NCI-H146 treated with DMSO at 0.1 percent for 48 hours (cell line): ENCODE measurements at regions not wholly inside any gene's neighbourhood (a gene's known extent, or its start where the extent isn't known, plus 50 kb on each side); places are given as distances from the start of the nearest gene placed in this dataset.
"Not testable (repeated sequence)": the region's sequence is repeated elsewhere in the genome, so short reads cannot be mapped to it uniquely, and the experiment has no call there.

Source experiments
- DNase-seq: peaks from one replicate; lab custom pipeline; 2025; ENCODE audit not compliant: unreplicated experiment; lab: John Stamatoyannopoulos, UW

DNA sequence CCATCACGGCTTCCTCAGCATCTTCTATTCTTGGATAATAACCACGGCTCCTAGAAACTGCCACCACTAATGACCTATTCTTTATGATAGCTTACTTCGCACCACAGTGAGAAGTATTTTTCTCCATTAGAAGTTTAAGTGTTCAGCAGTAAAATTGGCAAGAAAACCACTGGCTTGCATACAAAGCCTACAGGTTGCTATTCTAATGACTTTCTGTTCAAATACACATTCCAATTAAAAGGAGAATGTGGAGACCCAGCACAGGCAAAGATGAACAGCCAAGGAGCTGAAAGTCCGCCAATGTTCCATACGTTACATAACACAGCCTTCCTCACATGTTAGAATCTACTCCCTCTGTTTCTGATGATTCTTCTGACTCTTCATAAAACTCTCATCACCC is 875.0 kb upstream of the PRKX start:
- DNase-seq, result no peak

- no peak for DNase-seq
Measured at GRCh38 chrX:4588056-4588455, 874.6 kb upstream of the PRKX start.

DNA sequence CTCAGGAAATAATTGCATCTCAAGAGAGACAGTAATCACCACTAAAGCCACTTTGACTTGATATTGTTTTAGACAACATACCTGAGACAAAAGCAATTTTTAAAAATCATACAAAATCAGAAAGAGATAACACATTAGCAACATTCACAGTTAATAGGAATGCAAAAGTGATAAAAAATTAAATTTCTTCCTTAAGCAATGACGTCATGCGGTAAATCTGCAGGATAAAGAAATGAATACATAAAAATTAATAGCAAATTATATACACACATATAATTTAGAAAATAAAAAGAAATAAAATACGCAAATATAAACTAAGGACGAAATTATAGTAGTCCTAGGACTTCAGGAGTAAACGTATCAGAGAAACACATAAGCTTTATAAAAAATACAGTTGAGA is 866.5 kb upstream of the PRKX start:
- DNase-seq, result no peak

DNA sequence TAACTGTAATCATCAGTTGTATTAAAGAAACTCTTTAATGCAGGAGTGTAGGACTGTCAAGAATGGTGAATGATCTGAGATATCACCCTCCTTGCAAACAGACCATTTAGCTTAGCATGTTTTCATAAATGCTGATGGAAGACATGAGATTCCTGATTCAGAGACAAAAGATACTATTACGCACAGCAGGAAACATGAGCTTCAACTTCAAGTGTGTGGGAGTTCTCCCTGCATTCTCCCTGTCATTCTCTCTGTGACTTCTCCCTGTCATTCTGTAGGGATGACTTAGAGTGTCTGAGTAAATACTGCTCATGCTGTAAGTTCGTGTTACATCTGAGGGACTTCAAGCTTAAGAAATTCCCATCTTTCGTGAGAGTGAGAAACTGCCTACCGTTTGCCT is 866.0 kb upstream of the PRKX start:
- DNase-seq, result no peak

- DNase-seq, result peak; percentile 74
Measured at GRCh38 chrX:4572691-4573090, 859.2 kb upstream of the PRKX start.

DNA sequence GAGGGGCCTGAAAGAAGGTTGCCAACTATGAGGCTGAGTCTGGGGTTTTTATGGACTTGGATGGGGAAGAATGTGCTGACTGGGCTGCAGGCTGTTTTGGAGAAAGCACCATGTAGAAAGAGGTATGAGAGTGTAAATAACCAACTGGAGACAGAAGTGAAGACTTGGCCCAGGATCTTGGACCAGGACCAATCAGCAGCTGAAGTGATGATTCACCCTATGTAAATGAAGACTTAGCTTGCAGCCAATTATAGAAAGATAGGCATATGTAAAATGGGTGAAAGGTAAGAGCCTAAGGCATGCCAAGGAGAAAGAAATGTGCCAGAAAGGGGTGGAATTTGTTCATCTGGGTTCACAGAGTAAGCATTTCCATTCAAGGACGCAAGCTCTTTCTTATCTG is 856.7 kb upstream of the PRKX start:
- DNase-seq, result no peak

DNA sequence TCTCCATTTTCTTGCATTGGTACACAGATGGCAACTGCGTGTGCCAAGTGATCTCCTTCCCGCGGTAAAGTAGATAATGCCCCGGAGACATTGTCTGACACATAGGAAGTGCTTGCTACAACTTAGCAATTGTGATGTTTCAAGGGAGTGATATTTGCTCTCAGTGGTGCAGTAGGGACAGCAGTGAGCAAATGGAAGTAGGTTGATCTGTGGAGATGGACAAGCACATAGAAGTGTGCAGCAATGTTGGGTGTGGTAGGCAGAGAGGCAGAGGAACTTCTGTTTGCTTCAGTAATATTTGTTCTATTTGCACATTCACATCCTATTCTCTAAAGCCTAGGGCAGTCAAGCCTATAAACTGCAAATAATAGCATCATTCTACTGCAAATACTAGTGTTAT is 846.7 kb upstream of the PRKX start:
- DNase-seq, result no peak

DNA sequence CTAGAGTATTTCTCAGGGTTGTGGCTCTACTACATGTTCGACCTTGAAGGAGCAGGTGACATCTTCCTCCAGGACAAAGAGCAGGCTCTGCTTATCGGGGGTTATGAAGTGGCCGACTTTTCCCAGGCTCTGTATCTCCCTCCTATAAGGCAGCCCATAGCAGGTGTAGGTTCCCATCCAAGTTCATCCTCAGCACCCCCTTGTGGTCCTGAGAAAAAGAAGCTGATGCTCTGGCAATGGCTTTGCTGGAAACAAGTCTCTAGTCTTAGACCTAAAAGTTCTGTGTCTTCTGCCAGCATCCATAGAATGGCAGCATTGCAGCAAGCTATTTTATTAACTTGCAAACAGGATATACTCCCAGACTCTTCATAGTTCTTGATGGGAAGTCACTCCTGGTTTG is 836.6 kb upstream of the PRKX start:
- DNase-seq, result peak; percentile 2

GRCh38 chrX:4547213-4547836 is 833.9 kb upstream of the PRKX start:
- DNase-seq, result peak; percentile 78

GRCh38 chrX:4546178-4546577 is 832.7 kb upstream of the PRKX start:
- not testable (repeated sequence) for DNase-seq

- no peak for DNase-seq
Measured at GRCh38 chrX:4528247-4528646, 814.8 kb upstream of the PRKX start.

GRCh38 chrX:4485912-4486311 is 772.5 kb upstream of the PRKX start:
- no peak for DNase-seq

GRCh38 chrX:4484266-4484665 is 770.8 kb upstream of the PRKX start:
- DNase-seq, result no peak

DNA sequence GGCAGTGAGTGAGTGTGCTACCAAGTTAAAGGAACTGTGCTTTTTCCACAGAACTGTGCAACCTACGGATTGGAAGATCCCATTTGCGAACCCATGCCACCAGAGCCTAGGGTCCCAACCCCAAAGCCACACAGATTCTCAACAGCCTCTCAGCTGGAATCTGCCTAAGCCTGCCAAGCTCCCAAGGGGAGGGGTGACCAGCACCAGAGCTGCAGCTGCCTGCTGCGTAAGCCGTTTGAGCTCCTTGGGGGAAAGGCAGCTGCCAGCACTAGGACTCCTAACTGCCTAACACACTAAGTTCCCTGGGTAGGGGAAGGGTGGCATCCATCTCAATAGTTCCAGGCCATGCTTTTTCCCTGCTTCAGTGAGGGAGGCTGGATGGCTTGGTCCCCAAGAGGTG is 738.1 kb upstream of the PRKX start:
- no peak for DNase-seq

DNA sequence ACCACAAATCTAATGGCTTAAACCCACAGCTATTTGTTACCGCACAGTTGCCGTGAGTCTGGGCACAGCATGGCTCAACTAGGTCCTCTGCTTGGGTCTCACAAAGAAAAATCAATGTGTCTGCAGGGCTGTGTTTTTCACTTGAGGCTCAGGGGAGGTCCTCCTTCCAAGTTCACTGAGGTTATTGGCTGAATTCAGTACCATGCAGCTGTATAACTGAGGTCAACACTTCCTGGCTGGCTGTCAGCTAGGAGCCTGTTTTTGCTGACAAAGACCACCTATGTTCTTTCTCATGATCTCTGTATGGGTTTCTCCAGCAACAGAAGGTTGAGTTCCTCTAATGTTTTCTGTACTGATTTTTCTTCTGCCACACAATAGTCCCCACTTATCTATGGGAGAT is 736.7 kb upstream of the PRKX start:
- no peak for DNase-seq

DNA sequence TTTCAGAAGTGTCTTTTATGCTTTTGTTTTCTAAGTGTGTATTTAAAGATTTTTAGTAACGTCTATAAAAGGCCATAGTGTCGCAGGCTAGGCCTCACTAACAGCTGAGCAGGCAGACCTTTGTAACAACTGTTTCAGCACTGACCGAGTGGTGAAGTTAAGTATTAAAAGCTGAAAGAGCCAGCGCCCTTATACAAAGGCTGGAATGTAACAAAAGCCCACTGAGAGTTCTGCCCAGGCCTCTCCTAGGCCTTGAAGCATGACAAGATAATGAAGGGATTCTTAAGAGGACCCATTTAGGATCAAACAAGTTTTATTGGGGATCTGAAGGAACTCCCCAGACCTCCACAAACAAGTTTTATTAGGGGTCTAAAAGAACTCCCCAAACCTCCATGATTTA is 722.5 kb upstream of the PRKX start:
- DNase-seq, result no peak

DNA sequence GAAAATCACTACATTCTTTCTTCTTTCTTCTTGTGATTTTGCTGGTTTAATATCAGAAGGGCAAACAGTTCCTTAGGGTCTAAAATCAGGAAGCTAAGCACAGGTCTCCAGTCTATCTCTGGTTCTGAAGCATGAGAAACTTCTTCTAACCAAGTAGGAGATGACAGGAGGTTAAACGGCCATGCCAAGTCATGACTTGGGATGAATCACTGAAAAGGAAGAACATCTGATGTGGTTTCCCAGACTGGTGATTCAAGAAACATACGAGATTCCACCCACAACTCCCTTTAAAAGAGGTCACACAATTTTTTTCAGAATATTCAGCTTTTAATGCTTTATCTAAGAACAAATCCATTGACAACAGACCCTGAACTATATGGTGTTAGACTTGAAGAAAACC is 684.0 kb upstream of the PRKX start:
- DNase-seq, result no peak

- no peak for DNase-seq
Measured at GRCh38 chrX:4382273-4382672, 668.8 kb upstream of the PRKX start.

- DNase-seq, result no peak
Measured at GRCh38 chrX:4380710-4381109, 667.3 kb upstream of the PRKX start.

DNA sequence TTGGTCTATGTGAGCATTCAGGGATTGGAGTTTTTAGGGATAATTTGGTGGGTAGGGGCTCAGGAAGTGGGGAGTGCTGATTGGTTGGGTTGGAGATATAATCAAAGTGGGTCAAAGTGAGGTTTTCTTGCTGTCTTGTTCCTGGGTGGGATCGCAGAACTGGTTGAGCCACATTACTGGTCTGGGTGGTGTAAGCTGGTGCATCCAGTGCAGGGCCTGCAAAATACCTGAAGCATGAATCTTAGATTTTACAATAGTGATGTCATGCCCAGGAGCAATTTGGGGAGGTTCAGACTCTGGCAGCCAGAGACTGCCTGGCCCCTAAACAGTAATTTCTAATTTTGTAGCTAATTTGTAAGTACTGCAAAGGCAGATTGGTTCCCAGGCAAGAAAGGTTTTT is 665.6 kb upstream of the PRKX start:
- no peak for DNase-seq

DNA sequence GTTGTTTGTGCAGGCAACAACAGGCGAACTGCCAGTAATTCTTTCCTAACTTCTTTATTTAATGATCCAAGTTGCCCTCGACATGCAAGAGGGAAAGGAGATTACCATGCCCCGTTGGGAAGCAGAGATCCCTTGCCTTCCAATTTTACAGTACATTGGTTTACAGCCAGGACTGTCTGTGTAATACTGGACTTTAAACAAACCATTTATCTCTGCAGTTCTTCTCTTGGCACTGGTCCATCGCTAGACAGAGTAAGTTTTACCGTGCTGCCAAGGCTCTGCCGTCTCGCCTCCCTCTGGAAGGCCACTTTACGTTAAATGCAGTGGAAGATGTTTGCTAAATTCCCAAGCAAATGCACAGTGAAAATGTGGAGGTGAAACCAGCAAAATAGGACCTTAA is 660.3 kb upstream of the PRKX start:
- DNase-seq, result no peak

- no peak for DNase-seq
Measured at GRCh38 chrX:4358577-4358976, 645.1 kb upstream of the PRKX start.

GRCh38 chrX:4322916-4323315 is 609.5 kb upstream of the PRKX start:
- no peak for DNase-seq
